HL-60/S4 treated with phorbol 12-myristate 13-acetate at 8.2 ng/mL for 4 days and 3 days (cell line): ENCODE measurements at regions not wholly inside any gene's neighbourhood (a gene's known extent, or its start where the extent isn't known, plus 50 kb on each side); places are given as distances from the start of the nearest gene placed in this dataset.

Experiments used
- in situ Hi-C: fragments of 300-500 bp; cut with MboI; formaldehyde crosslinking; loops from 2 replicates; pipeline ENCODE4 v1.15.0; 2022; ENCODE audit warnings: low sequenced_read_pairs

DNA sequence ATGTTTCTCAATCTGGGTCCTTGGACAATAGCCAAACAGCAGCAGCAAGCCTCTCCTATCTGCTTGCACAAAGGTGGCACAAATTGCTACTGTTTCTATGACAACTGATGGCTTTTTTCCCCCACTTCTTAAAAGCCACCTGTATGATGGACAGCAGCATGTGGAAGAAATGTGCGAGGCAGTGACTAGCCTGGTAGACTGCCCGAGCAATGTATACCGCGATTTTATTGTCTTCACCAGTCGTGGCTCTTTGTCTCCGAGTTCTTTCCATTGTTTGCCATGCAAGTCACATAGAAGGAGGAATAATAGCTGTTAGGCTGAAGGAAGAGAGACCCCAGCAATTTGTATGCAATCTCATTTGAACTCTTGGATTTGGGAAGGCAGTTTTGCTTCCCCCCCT, 79.4 kb downstream of the S1PR1 start:
- in situ Hi-C loops, result no loop called here

- in situ Hi-C loops, result no loop called here
Observed at GRCh38 chr1:101316799-101317198, 80.0 kb downstream of the S1PR1 start.

GRCh38 chr1:101317590-101317989, 80.8 kb downstream of the S1PR1 start:
- in situ Hi-C loops, result no loop called here

DNA sequence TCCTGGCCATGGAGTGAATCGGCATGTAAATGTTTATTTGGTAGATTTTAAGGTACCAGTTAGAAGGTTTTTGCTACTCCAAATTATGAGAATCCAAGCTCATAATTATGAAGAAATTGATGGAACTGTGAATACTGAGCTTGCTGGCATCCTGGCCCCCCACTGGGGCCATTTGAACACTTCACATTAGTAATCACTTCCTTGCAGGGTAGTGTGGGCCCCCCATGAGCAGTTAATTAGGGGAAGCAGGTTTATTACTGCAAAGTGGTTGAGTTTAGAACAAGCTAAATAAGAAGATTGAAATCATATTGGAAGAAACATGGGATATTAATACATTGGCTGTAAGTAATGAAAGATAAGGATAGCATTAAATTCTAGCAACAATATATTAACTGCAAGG, 86.7 kb downstream of the S1PR1 start:
- in situ Hi-C loops, result no loop called here

- in situ Hi-C loops, result no loop called here
Observed at GRCh38 chr1:101325144-101325543, 88.3 kb downstream of the S1PR1 start.

DNA sequence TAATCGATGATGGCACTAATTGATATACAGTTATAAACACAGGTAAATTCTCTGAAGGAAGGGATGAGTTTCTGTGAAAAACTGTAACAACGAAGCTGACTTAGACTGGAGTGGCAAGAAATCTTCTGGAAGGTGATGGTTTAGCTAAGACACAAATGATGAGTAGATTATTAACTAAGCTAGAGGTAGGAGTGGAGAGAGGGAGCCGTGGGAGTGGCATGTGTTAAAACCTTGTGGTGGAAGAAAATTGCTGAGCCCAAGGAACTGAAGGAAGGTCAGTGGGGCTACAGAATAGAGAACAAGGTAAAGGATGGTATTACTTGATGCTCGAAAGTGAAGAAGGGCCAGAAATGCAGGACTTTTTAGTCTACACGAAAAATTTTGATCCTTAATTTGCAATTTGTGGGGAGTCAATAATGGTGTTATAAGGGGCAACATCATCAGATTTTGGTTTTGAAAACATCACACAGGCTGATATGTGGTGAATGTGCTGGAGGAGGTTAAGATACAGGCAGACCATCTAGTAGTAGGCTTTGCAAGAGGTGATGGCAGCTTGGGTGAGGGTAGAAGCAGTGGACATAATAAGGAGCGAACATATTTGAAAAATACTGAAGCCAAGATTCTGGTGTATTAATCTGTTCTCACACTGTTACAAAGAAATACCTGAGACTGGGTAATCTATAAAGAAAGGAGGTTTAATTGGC, 93.8 kb downstream of the S1PR1 start:
- in situ Hi-C loops, result no loop called here

DNA sequence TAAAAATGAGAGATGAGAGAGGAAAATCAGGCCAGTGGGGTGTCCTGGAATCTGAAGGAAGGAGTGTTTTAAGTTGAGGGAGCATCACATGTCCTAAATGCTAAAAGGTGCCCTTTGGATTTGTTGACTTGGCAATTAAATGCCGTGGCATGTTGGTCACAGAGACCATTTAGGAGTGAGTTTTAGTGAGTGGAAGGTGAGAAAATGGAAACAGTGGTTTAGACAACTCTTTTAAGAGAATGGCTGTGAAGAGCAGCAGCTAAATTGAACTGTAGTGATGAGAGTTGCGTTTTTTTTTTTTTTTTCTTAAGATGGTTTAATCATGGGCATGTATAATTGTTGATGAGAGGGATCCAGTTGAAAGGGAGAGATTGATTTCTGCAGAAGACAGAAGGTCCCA, 95.0 kb downstream of the S1PR1 start:
- in situ Hi-C loops, result no loop called here

GRCh38 chr1:101332633-101333032, 95.8 kb downstream of the S1PR1 start:
- in situ Hi-C loops, result no loop called here

- in situ Hi-C loops, result no loop called here
Observed at GRCh38 chr1:101333186-101333585, 96.4 kb downstream of the S1PR1 start.

DNA sequence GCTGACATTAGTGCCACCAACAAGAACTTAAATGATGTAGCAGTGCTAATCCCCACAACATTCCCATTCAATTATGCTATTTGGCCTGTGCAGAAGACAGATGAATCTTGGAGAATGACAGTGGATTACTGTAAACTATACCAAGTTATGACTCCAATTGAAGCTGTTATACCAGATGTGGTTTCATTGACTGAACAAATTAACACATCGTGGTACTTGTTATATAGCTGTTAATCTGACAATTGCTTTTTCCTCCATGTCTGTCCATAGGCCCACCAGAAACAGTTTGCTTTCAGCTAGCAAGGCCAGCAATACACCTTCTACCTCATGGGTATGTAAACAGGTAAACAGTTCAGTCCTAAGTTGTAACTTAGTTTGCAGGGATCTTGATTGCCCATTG, 101.1 kb downstream of the S1PR1 start:
- in situ Hi-C loops, result no loop called here

DNA sequence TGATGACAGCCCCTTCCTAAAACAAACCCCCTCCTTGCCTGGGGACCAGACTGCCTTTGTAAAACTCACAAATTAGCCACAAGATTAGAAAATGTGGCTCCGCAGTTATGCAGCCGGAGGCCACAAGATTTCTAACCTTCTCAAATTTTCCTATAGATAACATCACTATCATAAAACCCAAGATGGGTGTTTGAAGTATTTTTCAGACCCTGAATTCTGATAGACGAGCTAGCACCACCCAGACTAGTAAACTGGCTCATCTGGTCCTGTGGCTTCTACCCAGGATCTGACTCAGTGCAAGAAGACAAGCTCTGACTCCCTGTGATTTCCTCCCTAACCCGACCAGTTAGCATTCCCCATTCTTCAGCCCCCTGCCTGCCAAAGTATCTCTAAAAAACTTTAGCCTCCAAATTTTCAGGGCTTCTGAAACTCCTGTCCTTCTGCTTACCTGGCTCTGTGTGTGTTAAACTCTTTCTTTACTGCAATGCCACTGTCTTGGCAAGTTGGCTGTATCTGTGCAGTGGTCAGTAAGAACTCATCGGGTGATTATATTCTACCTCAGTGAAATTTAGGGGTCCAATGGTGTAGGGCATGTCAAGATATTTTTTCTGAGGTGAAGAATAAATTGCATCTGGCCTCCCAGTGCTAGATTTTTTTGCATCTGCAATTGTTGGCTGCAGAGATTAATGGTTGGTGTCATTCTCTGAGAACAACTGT, 102.1 kb downstream of the S1PR1 start:
- in situ Hi-C loops, result no loop called here

DNA sequence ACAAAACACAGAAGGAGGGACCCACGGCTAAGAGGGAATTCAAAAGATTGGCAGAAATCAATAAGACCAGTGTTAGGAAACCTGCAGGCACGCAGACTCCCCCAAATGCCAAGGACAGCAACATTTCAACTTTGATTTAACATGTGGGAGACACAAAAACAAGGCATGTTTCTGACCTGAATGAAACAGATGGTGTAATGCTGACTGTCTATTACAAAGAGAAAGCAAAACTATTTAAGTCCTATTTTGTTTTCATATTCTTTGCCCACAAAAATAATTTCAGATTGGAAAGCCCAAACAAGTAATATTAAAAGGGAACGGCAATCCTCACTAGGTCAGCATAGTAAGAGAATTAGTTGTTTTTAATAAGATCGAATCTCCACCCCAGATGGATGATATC, 107.9 kb downstream of the S1PR1 start:
- in situ Hi-C loops, result no loop called here

- in situ Hi-C loops, result no loop called here
Observed at GRCh38 chr1:101346419-101346818, 109.6 kb downstream of the S1PR1 start.

- in situ Hi-C loops, result no loop called here
Observed at GRCh38 chr1:101356013-101356412, 119.2 kb downstream of the S1PR1 start.

- in situ Hi-C loops, result no loop called here
Observed at GRCh38 chr1:101356604-101357443, 120.0 kb downstream of the S1PR1 start.

DNA sequence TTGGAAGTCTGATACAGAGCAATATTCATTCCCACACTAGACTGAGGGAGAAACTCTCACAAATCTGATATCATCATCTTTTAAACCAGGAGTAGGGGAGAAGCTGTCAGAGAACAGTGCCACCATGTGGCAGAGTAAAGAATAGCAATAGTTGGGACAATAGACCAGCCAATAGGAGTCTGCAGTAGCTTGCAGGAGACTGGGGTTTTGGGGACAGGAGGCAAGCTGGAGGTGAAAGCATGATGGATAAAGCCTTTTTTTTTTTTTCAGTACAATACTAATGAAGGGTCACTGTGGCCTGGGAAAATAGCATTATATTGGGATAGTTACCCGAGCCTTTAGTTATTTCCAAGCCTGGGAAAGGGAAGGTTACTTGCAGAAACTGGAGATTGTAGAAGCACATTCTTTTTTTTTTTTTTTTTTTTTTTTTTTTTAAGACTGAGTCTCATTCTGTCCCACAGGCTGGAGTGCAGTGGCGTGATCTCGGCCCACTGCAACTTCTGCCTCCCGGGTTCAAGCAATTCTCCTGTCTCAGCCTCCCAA, 120.7 kb downstream of the S1PR1 start:
- in situ Hi-C loops, result no loop called here

DNA sequence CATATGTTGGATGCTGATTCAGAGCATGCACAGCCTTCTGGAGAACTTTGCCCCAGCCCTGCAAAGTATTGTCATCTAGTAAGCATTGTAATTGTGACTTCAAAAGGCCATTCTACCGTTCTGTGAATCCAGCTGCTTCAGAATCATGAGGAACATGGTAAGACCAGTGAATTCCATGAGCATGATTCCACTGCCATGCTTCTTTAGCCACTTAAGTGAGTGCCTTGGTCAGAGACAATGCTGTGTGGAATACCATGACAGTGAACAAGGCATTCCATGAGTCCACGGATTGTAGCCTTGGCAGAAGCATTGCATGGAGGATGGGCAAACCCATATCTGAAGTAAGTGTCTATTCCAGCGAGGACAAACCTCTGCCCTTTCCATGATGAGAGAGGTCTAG, 123.7 kb downstream of the S1PR1 start:
- in situ Hi-C loops, result no loop called here

- in situ Hi-C loops, result no loop called here
Observed at GRCh38 chr1:101363891-101364318, 127.1 kb downstream of the S1PR1 start.

- in situ Hi-C loops, result no loop called here
Observed at GRCh38 chr1:101364370-101365120, 127.7 kb downstream of the S1PR1 start.

- in situ Hi-C loops, result no loop called here
Observed at GRCh38 chr1:101365186-101365585, 128.4 kb downstream of the S1PR1 start.

DNA sequence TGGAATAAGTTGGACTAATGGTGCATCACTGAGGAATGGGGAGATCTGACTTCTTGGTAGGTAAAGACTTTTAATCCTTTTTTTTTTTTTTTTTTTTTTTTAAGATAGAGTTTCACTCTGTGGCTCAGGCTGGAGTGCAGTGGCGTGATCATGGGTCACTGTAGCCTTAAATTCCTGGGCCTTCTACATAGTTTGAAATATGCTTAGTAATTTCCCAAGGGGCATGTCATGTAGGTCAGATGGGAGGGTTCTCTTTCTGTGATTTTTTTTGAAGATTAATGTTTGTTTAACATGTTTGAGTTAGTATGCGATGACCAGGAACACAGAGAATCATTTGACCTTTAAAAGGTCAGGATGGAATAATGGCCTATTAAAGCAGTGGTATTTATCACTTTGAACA, 129.1 kb downstream of the S1PR1 start:
- in situ Hi-C loops, result no loop called here
